ENCODE measurements at regions not wholly inside any gene's neighbourhood (a gene's known extent, or its start where the extent isn't known, plus 50 kb on each side); places are given as distances from the start of the nearest gene placed in this dataset.

DNA sequence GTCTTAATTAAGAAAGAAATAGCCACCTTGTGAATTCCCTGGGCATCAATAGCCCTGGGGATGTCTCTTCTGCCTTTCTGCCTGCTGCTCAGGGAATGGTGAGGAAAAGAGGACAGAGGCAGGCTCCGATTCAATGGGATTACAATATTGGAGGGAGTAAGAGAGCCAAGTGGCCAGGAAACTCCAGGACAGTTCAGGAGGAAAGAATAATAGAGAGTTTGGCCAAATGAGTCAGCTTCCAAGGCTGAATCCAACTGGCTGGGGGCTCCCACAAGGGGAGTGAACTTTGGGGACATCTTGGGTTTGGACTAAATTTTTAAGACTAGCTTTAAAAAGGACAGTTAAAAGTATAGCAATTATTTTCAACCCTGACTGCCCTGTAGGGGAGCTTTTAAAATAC, 235.8 kb upstream of the ASIC2 start:
- dilution Hi-C loops (cut with MboI; ENCODE audit: extremely low pct_ligation_motif_present, low sequenced_read_pairs): no loop called here

DNA sequence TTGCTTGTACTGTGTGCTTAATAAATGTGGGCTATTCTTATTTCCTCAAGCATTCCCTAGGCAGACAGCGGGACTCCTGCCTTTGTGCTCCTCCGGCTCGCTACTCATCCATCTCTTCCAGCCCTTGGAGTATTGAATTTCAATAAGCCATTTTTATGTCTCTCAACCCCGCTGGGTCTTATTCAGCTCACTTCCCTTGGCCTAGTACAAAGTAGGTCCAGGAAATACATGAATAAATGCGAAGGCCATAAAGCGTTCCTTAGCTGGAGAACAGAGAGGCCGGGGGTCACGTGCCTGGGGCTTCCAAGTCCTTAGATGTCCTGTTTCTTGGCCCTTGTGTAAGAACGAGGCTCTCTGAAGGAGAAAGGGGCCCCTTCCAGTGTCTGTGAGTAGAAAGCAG, 236.7 kb upstream of the ASIC2 start:
- TF ChIP-seq POLR2AphosphoS5 (IDR thresholded peaks at IDR 0.05; ENCODE audit: insufficient read depth, low read depth, low read length) (no peak), GATA2 (IDR thresholded peaks at IDR 0.05; ENCODE audit: insufficient read depth, insufficient read length, low read depth, low read length) (no peak), FOS (IDR thresholded peaks at IDR 0.05; ENCODE audit: borderline replicate concordance, insufficient read depth, low read length) (no peak)
- no peaks in the 10 kb centered on the region for H4K20me1 ChIP-seq (replicated peaks; ENCODE audit: control insufficient read depth, extremely low read depth, insufficient read depth, low read length)
- H3K36me3 ChIP-seq (ENCODE audit: control insufficient read depth in 2 of 2, extremely low read depth in 1 of 2, insufficient read depth in 2 of 2, low read length in 2 of 2): no peaks in the 10 kb centered on the region
- H3K4me2 ChIP-seq (ENCODE audit: insufficient read depth, low read length): no peak overlapping the region
- no peak for DNase-seq (ENCODE audit: low read depth, low spot score)
- ChIA-PET POLR2A (no interaction called here), CTCF (no interaction called here)
- H2AFZ ChIP-seq (ENCODE audit: low read depth, low read length): no peak overlapping the region
- H3K9ac ChIP-seq (replicated peaks; ENCODE audit: extremely low read depth, insufficient read depth, low read length): no peak overlapping the region
- no peaks in the 10 kb centered on the region for H3K27me3 ChIP-seq (ENCODE audit: control insufficient read depth in 2 of 2, insufficient read depth in 2 of 2, low read length in 2 of 2)
- dilution Hi-C loops (cut with MboI; ENCODE audit: extremely low pct_ligation_motif_present, low sequenced_read_pairs): no loop called here
- FAIRE-seq: no peak
- no peaks in the 10 kb centered on the region for H3K79me2 ChIP-seq (ENCODE audit: control insufficient read depth, insufficient read depth, low read length)
- H3K27ac ChIP-seq (ENCODE audit: insufficient read depth, low read depth, low read length): no peak overlapping the region
- no peaks in the 10 kb centered on the region for H3K9me1 ChIP-seq (replicated peaks; ENCODE audit: control insufficient read depth, extremely low read depth, insufficient read depth, low read length)
- H3K4me1 ChIP-seq (ENCODE audit: control insufficient read depth, extremely low read depth, insufficient read depth, low read length): no peaks in the 10 kb centered on the region
- intact Hi-C loops (cut with micrococcal nuclease): no loop called here
- no TSS peak for BruUV-seq (replicated peaks)
- H3K9me3 ChIP-seq (replicated peaks; ENCODE audit: control insufficient read depth, insufficient read depth, low read length): peaks cover 2% of the 10 kb centered on the region
- H3K4me3 ChIP-seq (replicated peaks in 1 of 3; ENCODE audit: insufficient read depth in 1 of 3, low read depth in 1 of 3, low read length in 3 of 3): no peak overlapping the region

More for the DNA sequence above, 235.8 kb upstream of the ASIC2 start:
- H3K36me3 ChIP-seq (ENCODE audit: control insufficient read depth in 2 of 2, extremely low read depth in 1 of 2, insufficient read depth in 2 of 2, low read length in 2 of 2): no peaks in the 10 kb centered on the region
- H3K4me3 ChIP-seq (replicated peaks in 1 of 3; ENCODE audit: insufficient read depth in 1 of 3, low read depth in 1 of 3, low read length in 3 of 3): no peak overlapping the region
- no peaks in the 10 kb centered on the region for H3K79me2 ChIP-seq (ENCODE audit: control insufficient read depth, insufficient read depth, low read length)
- H3K9me1 ChIP-seq (replicated peaks; ENCODE audit: control insufficient read depth, extremely low read depth, insufficient read depth, low read length): no peaks in the 10 kb centered on the region
- CTCF ChIA-PET: no interaction called here
- H3K4me1 ChIP-seq (ENCODE audit: control insufficient read depth, extremely low read depth, insufficient read depth, low read length): no peaks in the 10 kb centered on the region
- TF ChIP-seq GATA2 (IDR thresholded peaks at IDR 0.05; ENCODE audit: insufficient read depth, insufficient read length, low read depth, low read length) (no peak), MYC (IDR thresholded peaks at IDR 0.05; ENCODE audit: low read depth, low read length) (no peak), FOS (IDR thresholded peaks at IDR 0.05; ENCODE audit: borderline replicate concordance, insufficient read depth, low read length) (no peak)
- TF ChIP-seq, protein P1, sequence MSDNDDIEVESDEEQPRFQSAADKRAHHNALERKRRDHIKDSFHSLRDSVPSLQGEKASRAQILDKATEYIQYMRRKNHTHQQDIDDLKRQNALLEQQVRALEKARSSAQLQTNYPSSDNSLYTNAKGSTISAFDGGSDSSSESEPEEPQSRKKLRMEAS (IDR thresholded peaks at IDR 0.05; ENCODE audit: insufficient read depth, insufficient read length): no peak
- H3K9me3 ChIP-seq (replicated peaks; ENCODE audit: control insufficient read depth, insufficient read depth, low read length): peaks cover 2% of the 10 kb centered on the region
- FAIRE-seq (no peak), DNase-seq (ENCODE audit: low read depth, low spot score) (no peak)
- no peak overlapping the region for H3K27ac ChIP-seq (ENCODE audit: insufficient read depth, low read depth, low read length)
- POLR2A ChIA-PET: no interaction called here
- no peaks in the 10 kb centered on the region for H4K20me1 ChIP-seq (replicated peaks; ENCODE audit: control insufficient read depth, extremely low read depth, insufficient read depth, low read length)
- no peak overlapping the region for H3K4me2 ChIP-seq (ENCODE audit: insufficient read depth, low read length)
- H2AFZ ChIP-seq (ENCODE audit: low read depth, low read length): no peak overlapping the region
- BruUV-seq (replicated peaks): no TSS peak
- intact Hi-C loops (cut with micrococcal nuclease): no loop called here
- H3K27me3 ChIP-seq (ENCODE audit: control insufficient read depth in 2 of 2, insufficient read depth in 2 of 2, low read length in 2 of 2): no peaks in the 10 kb centered on the region
- no peak overlapping the region for H3K9ac ChIP-seq (replicated peaks; ENCODE audit: extremely low read depth, insufficient read depth, low read length)

Data from endothelial cell of umbilical vein (primary cell).